OCI-LY1 (cell line): ENCODE measurements at regions not wholly inside any gene's neighbourhood (a gene's known extent, or its start where the extent isn't known, plus 50 kb on each side); places are given as distances from the start of the nearest gene placed in this dataset.
"Not testable (repeated sequence)": the region's sequence is repeated elsewhere in the genome, so short reads cannot be mapped to it uniquely, and the experiment has no call there.

ENCODE experiments used
- EZH2 ChIP-seq: fragments of 200-600 bp; sonication (generic), shearing (Covaris generic); IDR thresholded peaks from 2 replicates; pipeline ENCODE4 v1.8.0; 2017; ENCODE audit warnings: borderline replicate concordance, mixed run types, mild to moderate bottlenecking, antibody characterized with exemption, low read length, moderate library complexity, mixed read lengths
- TF ChIP-seq, protein P1 (sequence below): fragments of 200-600 bp; sonication (generic), shearing (Covaris generic); IDR thresholded peaks from 2 replicates; pipeline ENCODE4 v1.5.1; 2017; ENCODE audit warnings: mild to moderate bottlenecking, antibody characterized with exemption, low read length, moderate library complexity, mixed read lengths

DNA sequence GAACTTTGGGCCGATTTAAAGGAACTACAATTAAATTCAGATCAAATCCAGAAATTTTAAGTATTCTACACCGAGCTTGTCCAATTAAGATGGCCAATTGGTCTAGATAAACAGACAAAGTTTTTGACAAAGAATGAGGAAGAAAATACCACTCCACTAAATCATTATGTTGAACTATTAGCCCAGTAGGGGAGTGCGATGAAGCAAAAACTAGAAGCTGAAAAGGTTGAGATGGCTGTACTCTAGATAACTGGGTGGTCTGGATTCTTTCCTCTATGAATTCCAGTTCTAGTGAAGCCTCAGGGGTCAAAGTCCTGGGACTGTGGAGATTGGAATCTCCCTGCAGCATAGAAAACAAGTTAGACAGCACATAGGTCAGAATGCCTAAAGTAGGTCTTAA is 418.9 kb upstream of the IMPG1 start:
- TF ChIP-seq, protein P1, sequence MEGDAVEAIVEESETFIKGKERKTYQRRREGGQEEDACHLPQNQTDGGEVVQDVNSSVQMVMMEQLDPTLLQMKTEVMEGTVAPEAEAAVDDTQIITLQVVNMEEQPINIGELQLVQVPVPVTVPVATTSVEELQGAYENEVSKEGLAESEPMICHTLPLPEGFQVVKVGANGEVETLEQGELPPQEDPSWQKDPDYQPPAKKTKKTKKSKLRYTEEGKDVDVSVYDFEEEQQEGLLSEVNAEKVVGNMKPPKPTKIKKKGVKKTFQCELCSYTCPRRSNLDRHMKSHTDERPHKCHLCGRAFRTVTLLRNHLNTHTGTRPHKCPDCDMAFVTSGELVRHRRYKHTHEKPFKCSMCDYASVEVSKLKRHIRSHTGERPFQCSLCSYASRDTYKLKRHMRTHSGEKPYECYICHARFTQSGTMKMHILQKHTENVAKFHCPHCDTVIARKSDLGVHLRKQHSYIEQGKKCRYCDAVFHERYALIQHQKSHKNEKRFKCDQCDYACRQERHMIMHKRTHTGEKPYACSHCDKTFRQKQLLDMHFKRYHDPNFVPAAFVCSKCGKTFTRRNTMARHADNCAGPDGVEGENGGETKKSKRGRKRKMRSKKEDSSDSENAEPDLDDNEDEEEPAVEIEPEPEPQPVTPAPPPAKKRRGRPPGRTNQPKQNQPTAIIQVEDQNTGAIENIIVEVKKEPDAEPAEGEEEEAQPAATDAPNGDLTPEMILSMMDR = not testable (repeated sequence)
- TF ChIP-seq EZH2 = not testable (repeated sequence)
